Breast epithelium (tissue), 3 donors: ENCODE measurements at regions not wholly inside any gene's neighbourhood (a gene's known extent, or its start where the extent isn't known, plus 50 kb on each side); places are given as distances from the start of the nearest gene placed in this dataset.
"Not testable (repeated sequence)": the region's sequence is repeated elsewhere in the genome, so short reads cannot be mapped to it uniquely, and the experiment has no call there.

Experiments used
- POLR2A ChIP-seq: fragments of 450-650 bp; IDR thresholded peaks from one replicate; pipeline ENCODE4 v1.6.1; 2016; ENCODE audit warnings: antibody characterized with exemption, mild to moderate bottlenecking, moderate library complexity
- POLR2AphosphoS5 ChIP-seq, 3 donors: sonication (generic); formaldehyde crosslinking; IDR thresholded peaks; one replicate each; pipeline ENCODE4 v1.6.1; 2017; ENCODE audit warnings: antibody characterized with exemption in 3 of 3
- TF ChIP-seq, protein P1 (sequence below), 3 donors: fragments of 450-650 bp; IDR thresholded peaks; one replicate each; pipeline ENCODE4 v1.5.1; 2016 to 2017; ENCODE audit warnings: antibody characterized with exemption in 3 of 3, mild to moderate bottlenecking in 3 of 3, moderate library complexity in 3 of 3

DNA sequence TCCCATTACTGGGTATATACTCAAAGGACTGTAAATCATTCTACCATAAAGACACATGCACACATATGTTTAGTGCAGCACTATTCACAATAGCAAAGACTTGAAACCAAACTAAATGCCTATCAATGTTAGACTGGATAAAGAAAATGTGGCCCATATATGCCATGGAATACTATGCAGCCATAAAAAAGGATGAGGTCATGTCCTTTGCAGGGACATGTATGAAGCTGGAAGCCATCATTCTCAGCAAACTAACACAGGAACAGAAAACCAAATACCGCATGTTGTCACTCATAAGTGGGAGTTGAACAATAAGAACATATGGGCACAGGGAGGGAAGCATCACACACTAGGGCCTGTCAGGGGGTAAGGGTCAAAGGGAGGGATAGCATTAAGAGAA lies 1172.4 kb upstream of the ADGRB3 start:
- TF ChIP-seq, protein P1, sequence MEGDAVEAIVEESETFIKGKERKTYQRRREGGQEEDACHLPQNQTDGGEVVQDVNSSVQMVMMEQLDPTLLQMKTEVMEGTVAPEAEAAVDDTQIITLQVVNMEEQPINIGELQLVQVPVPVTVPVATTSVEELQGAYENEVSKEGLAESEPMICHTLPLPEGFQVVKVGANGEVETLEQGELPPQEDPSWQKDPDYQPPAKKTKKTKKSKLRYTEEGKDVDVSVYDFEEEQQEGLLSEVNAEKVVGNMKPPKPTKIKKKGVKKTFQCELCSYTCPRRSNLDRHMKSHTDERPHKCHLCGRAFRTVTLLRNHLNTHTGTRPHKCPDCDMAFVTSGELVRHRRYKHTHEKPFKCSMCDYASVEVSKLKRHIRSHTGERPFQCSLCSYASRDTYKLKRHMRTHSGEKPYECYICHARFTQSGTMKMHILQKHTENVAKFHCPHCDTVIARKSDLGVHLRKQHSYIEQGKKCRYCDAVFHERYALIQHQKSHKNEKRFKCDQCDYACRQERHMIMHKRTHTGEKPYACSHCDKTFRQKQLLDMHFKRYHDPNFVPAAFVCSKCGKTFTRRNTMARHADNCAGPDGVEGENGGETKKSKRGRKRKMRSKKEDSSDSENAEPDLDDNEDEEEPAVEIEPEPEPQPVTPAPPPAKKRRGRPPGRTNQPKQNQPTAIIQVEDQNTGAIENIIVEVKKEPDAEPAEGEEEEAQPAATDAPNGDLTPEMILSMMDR (IDR thresholded peaks at IDR 0.05): not testable (repeated sequence)
- not testable (repeated sequence) for TF ChIP-seq POLR2A; POLR2AphosphoS5 (IDR thresholded peaks at IDR 0.05)
